ENCODE measurements at regions not wholly inside any gene's neighbourhood (a gene's known extent, or its start where the extent isn't known, plus 50 kb on each side); places are given as distances from the start of the nearest gene placed in this dataset.

- Histone ChIP-seq H3K36me3 (no peaks in the 10 kb centered on the region), H3K27ac (no peak overlapping the region), H3K9me3 (no peaks in the 10 kb centered on the region), H3K4me1 (no peaks in the 10 kb centered on the region), H3K27me3 (no peaks in the 10 kb centered on the region), H3K4me3 (no peak overlapping the region)
- 65 to 76% (median 71%) methylated on average over 2 of the region's 2 CpGs for WGBS, 5 donors
- no peak for DNase-seq
- no peak for TF ChIP-seq EP300 (IDR thresholded peaks at IDR 0.05)
- no peak for TF ChIP-seq CTCF (IDR thresholded peaks at IDR 0.05)
- no peak for TF ChIP-seq POLR2A (IDR thresholded peaks at IDR 0.05)
- TF ChIP-seq POLR2AphosphoS5 (IDR thresholded peaks at IDR 0.05), result no peak
- intact Hi-C loops (cut with DNase I; ENCODE audit: low total_unique reads), result no loop called here
These were observed 294.9 kb upstream of the SYT4 start for GRCh38 chr18:43572163-43572562.

- WGBS, 5 donors, result 24 to 37% (median 27%) methylated on average over 3 of the region's 3 CpGs
- no peak overlapping the region for H3K4me3 ChIP-seq
- DNase-seq, result no peak
- no peaks in the 10 kb centered on the region for H3K9me3 ChIP-seq
- H3K4me1 ChIP-seq, result no peaks in the 10 kb centered on the region
- H3K27ac ChIP-seq, result no peak overlapping the region
- no peaks in the 10 kb centered on the region for H3K36me3 ChIP-seq
- intact Hi-C loops (cut with DNase I; ENCODE audit: low total_unique reads), result no loop called here
- no peaks in the 10 kb centered on the region for H3K27me3 ChIP-seq
- TF ChIP-seq CTCF (IDR thresholded peaks at IDR 0.05) (no peak), POLR2A (IDR thresholded peaks at IDR 0.05) (no peak), POLR2AphosphoS5 (IDR thresholded peaks at IDR 0.05) (no peak), EP300 (IDR thresholded peaks at IDR 0.05) (no peak)
These were observed 297.7 kb upstream of the SYT4 start for GRCh38 chr18:43574974-43575373.

DNA sequence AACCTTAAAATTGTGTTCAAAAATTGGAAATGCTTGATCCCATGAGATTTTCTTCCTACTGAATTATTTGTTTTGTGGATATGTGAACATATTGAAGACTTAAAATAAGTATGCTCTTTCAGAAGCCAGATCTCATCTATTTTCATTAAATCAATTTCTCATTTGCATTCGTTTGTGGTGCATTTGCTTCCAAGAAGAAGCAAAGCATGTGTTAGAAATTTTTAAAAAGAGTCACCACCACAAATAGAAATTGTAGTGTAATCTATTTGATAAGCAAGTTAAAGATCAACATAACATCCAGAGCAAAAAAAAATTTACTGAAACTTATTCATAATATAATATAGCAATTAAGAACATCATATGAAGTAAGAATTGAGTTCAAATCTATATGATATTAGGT is 300.9 kb upstream of the SYT4 start:
- intact Hi-C loops (cut with DNase I; ENCODE audit: low total_unique reads), result no loop called here
- H3K4me1 ChIP-seq, result no peaks in the 10 kb centered on the region
- 29 to 64% (median 40%) methylated on average over 1 of the region's 1 CpG for WGBS, 5 donors

DNA sequence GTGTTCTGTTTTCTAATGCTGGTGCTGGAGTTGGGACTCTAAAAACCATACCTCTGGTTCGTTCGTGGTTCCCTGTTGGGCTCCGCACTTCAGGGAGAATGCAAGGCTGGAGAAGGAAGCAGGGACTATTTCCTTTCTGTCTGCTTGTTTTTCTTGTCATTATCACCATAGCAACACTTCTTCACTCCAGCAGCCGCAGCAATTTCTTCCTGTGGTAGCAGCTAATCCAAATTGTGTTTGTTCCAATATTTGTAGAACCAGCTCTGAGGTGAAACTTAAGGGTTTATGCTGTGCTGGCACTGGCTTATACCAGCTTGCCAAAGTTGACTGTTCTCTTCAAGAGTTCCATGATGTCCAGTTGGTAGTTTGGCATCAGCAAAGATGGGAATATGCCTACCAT is 301.4 kb upstream of the SYT4 start:
- Histone ChIP-seq H3K27me3 (no peaks in the 10 kb centered on the region), H3K9me3 (no peaks in the 10 kb centered on the region), H3K4me3 (no peak overlapping the region), H3K4me1 (no peaks in the 10 kb centered on the region), H3K27ac (no peak overlapping the region), H3K36me3 (no peaks in the 10 kb centered on the region)
- peak in 1 of 3 donors; percentile 4 for TF ChIP-seq POLR2AphosphoS5 (IDR thresholded peaks at IDR 0.05)
- TF ChIP-seq CTCF (IDR thresholded peaks at IDR 0.05), result no peak
- intact Hi-C loops (cut with DNase I; ENCODE audit: low total_unique reads), result no loop called here
- WGBS, 5 donors, result 6 to 30% (median 12%) methylated on average over 4 of the region's 4 CpGs
- DNase-seq, result peak; percentile 34 to 40

More for the DNA sequence above, 300.9 kb upstream of the SYT4 start:
- no peak for TF ChIP-seq EP300 (IDR thresholded peaks at IDR 0.05)
- TF ChIP-seq POLR2A (IDR thresholded peaks at IDR 0.05), result no peak
- no peak for TF ChIP-seq POLR2AphosphoS5 (IDR thresholded peaks at IDR 0.05)
- TF ChIP-seq CTCF (IDR thresholded peaks at IDR 0.05), result no peak
- Histone ChIP-seq H3K36me3 (no peaks in the 10 kb centered on the region), H3K9me3 (no peaks in the 10 kb centered on the region), H3K4me3 (no peak overlapping the region), H3K27ac (no peak overlapping the region), H3K27me3 (no peaks in the 10 kb centered on the region)
- no peak for DNase-seq
